Activated CD4-positive, alpha-beta T cell treated with anti-CD3 and anti-CD28 coated beads for 48 hours (primary cell): ENCODE measurements at regions not wholly inside any gene's neighbourhood (a gene's known extent, or its start where the extent isn't known, plus 50 kb on each side); places are given as distances from the start of the nearest gene placed in this dataset.
"Not testable (repeated sequence)": the region's sequence is repeated elsewhere in the genome, so short reads cannot be mapped to it uniquely, and the experiment has no call there.

Experiments
- DNase-seq: peaks from one replicate; pipeline ENCODE4 v3.0.0-alpha.2; 2020

DNA sequence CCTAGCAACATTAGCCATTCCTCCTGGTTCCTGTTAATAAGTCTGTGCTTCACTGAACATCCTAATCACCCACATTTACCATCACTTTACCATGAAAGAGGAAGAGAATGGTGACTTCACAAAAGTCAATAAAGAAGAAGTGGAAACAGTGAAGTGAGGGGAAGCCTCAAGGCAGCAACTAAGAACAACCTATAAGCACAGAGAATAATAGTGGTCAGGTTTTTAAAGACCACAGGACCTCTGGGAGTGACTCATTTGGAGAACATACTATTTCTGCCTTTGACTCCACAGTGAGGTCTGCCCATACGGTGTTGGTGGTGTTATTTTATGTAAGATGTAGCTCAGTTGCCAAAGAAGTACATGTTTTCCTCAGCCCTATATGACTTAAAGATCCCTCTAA, 86.0 kb upstream of the TET2 start:
- DNase-seq: peak; percentile 21

DNA sequence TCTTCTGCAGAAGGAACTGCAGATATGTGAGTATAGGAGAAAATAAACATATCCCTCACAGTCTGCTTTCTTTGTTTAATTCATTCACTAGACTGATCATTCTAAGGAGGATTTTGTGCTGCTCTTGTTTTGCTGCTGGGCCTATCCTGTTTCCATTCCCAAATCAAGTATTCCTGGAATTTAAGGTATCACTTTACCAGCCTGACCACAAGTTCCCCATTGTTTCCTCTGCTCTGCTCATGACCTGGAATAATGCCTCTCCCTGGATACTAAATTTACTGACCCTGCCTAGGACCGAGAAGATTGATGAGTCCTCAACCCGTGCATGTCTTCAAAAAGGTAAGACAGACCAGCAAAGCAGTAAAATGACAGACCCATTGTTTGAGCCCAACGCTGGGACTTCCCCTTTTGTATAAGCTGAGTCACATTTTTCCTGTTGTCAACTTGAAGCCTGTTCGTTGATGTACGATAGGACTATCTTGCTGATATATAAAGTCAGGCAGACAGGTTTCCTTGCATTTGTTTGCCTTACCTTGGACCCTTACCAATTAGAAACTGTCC, 85.5 kb upstream of the TET2 start:
- peak; percentile 49 for DNase-seq

DNA sequence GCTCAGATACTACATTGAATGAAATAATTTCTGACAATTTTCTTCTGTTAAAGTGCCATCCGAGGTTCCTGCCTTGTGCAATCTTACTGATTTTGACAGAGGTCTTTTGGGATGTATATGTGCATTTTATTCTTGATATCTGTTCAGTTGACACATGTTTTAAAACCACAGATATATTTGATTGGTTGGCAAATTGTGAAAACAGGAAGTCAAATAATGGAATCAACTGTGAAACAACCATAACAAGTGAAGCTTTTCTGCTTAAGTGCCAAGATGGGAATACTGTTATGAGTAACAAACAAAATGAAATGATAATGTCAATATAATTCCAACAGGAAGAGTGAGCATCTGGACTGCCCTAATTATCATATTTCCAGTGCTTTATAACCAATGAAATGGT, 84.9 kb upstream of the TET2 start:
- no peak for DNase-seq

DNA sequence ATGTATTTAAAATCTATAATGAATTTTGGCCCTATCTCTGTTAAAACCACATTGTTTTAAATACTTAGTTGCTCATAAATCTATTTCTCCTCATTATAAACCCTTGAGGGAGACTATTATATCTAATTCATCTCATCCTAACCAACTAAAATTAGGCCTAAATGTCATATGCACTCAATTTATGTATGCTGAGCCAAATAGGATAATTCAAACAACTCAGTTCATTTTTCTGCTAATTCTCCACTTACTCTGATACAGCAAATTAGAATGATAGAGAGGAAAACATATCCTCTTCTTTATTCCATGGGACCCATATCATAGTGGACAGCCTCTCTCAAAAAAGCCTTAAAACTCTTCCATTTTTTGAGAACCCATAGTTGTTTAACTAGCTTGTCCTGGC, 80.3 kb upstream of the TET2 start:
- DNase-seq: no peak

DNA sequence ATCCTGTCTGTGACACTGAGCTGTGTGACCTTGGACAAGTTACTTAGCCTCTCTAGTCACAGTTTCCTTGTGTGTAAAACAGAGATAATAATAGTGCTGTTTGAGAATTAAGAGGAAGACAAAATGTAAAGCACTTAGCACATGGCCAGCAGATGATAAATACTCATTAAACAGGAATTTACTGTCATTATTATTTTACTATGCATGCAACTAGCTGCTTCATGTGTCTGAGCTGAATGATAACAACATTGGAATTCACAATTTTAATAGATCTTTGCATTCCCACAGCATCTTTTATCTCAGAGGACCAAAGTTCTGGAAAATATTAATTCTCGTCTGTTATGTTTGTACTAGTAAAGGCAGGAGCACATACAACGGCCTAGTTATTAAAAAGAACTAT, 79.2 kb upstream of the TET2 start:
- no peak for DNase-seq

DNA sequence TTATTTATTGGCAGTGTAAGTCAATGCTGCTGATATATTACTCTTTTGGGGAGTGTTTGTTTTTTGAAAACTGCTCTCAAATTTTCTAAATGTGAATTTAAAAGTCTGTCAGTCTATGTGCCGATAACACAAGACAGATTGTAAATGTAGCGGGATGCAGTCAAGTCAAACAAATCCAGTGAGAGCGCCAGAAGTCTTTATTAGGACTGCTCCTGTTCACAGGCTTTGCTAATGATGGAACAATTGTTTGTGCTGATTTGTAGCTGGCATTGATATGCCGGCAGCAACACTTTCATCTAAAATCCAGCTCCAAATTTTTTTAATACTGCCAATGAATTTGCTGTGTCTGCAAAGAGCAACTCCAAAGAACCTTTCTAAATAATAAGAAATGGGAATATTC, 78.7 kb upstream of the TET2 start:
- DNase-seq: no peak

DNA sequence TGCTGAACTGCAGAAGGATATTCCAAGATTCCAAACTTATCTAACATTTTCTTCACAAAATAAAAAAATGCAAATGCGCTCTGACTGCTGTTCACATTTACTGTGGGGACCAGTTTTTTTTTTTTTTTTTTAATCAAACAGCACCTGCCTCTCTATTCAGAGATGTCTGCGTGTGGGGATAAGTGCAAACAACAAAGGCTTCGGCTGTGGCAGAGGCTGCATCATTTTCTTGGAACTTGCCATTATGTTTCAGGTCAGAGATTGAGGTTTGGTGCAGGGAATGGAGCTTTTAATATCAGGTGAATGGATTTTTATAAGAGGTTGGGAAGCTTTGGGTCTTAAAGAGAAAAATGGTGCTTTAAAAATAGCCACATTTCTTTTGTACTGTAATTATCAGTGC, 78.2 kb upstream of the TET2 start:
- DNase-seq: no peak

DNA sequence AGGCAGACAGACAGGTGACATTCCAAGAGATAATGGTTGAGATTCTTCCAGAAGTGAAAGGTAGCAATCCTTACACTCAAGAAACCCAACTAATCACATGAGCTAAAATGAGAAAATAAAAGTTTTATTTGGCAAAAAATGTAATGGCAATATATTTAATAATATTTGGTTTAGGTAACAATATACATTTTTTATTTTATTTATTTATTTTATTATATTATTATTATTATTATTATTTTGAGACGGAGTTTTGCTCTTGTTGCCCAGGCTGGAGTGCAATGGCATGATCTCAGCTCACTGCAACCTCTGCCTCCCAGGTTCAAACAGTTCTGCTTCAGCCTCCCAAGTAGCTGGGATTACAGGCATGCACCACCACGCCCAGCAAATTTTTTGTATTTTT, 74.6 kb upstream of the TET2 start:
- not testable (repeated sequence) for DNase-seq

DNA sequence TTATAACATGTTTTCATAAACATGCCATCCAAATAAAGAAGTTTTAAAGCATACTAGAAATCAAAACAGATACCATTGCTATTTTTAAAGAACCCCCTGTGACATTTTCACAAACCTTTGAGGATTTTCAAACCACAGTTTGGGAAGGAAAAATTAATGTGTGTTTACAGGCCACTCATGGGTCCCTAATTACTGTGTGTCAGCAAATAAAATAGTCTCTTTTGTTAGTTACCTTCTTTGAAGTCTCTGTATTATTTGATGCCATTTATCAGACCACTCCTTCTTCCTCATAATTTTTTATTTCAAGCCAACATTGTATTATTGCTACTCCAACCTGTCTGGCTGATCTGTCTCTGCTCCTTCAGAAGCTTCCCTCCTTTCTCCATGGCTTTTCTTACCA, 72.6 kb upstream of the TET2 start:
- DNase-seq: no peak

DNA sequence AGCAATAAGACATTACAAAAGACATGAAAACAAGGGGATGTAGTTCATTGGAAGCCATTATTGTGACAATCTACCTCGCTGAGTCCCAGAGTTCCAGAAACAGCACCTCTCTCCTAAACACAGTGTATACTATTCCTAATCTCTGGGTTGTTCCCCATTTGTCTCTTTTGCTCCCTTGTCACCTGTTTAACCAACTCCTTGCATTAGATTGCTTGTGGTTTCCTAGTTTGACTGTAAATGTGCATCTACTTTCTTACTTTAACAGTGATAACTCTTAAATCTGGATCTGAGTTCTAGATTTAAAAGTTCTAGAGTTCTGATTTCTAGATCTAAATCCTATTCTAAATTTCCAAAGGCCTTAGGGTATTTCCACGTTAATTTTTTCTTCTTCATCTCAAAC, 71.6 kb upstream of the TET2 start:
- DNase-seq: no peak

DNA sequence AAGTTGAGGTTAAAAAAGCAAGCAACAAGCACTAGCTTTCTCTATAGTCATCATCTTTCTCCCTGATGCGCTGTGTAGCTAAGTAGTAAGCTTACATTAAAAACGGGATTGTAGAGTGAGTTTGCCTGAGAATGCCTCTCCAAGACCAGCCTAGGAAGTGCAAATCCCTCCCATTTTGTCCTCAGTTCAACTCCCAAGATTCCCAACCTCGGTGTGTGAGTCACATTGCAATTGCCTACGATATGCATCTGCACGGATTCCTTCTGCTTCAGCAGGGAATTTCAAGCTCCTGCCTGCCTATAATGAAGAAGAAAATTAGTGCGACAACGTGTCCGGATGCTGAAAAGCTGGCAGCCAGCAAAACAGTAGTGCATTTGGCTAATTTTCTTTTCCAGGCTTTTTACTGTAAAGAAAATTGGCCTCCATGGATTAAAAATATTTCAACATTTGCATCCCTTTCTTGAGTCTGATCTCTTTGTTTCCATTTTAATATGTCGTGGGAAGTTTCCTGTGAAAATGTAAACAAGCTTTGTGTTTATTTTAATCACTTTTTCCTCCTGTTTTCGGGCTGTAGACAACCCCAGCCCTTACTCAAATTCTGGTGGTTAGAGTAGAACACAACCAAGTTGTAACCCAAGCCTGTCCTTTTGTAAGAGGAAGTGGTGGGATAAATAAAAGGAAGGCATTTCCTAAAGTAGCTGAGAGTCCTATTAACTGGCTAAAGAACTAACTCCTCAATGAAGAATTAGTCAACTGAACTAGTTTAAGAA, 58.4 kb upstream of the TET2 start:
- DNase-seq: no peak

DNA sequence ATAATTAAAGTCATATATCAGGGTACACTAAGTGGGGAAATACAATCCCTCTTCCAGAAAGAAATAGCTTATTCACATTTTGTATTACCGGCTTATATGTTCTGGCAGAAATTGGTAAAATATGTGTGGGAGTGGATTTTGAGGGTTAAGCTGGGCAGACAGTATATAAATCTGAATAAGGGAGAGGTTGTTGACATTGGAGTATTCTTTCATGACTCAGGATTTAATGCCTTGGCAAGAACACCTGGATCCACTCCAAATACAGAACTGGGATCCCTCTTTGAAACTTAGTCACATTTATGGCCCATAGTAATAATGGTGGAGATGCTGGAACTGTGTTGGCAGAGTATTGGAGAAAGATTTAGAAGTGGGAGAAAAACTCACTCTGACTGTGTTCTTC, 54.3 kb upstream of the TET2 start:
- DNase-seq: no peak

DNA sequence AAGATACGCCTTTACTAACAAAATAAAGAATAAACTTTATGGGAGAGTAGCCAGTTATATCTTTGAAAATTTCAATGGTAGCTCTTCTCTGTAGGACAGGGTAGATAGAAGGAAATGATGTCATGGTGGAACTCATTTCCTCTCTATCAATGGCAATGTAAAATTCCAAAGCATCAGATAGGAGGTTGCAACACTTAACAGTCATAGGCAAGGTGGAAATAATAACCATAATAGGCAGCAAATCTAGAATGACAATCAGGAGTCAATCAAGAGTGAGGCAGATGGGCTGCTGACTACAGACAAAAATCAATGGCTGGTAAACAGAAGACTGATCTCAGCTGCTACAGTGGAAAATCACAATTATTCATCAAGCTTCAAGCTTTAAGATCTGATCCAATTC, 53.9 kb upstream of the TET2 start:
- DNase-seq: no peak

DNA sequence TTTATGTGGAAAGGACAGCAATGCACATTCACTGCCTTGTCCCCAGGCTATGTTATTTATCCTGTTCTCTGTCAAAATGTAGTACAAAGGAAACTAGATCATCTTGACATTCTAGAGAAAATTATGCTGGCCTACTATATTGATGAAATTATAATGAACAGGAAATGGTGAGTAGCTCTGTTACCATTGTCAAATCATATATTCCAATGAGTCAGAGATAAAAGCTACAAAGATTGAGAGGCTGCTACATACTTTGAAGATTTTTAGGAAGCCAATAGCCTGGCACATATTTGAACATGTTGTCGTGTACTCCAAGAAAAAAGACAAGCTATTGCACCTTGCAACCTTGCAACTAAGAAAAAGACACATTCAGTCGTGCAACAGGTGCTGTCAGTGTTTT, 52.7 kb upstream of the TET2 start:
- DNase-seq: no peak
